CD8-positive, alpha-beta memory T cell (primary cell): ENCODE measurements at regions not wholly inside any gene's neighbourhood (a gene's known extent, or its start where the extent isn't known, plus 50 kb on each side); places are given as distances from the start of the nearest gene placed in this dataset.

Experiments
- CTCF ChIA-PET: fragments of 350-600 bp; sonication (Branson Sonifier 250); formaldehyde crosslinking; loops from one replicate; lab custom pipeline; 2021; ENCODE audit warnings: antibody characterized with exemption; lab: Charles Lee
- POLR2A ChIA-PET: fragments of 350-600 bp; sonication (Branson Sonifier 250); formaldehyde crosslinking; loops from one replicate; lab custom pipeline; 2021; ENCODE audit warnings: antibody characterized with exemption; lab: Charles Lee
- DNase-seq, 5 donors: peaks; one replicate each; pipeline versions ENCODE4 v3.0.0 to v3.0.0-alpha.2; 2020 to 2022; ENCODE audit warnings: mixed read lengths in 1 of 5
- H3K27ac ChIP-seq: one replicate; pipeline ENCODE4 v1.7.0; 2013; ENCODE audit warnings: low read depth, mild to moderate bottlenecking, low read length, moderate library complexity
- H3K27me3 ChIP-seq: 2 replicates; pipeline ENCODE4 v1.7.0; 2013; ENCODE audit warnings: low read length, mild to moderate bottlenecking; ENCODE audit not compliant: insufficient read depth, poor library complexity, severe bottlenecking
- H3K36me3 ChIP-seq: 2 replicates; pipeline ENCODE4 v1.7.0; 2013; ENCODE audit warnings: mild to moderate bottlenecking, low read length, moderate library complexity; ENCODE audit not compliant: insufficient read depth
- H3K4me1 ChIP-seq: 2 replicates; pipeline ENCODE4 v1.7.0; 2013; ENCODE audit warnings: mild to moderate bottlenecking, low read length, moderate library complexity; ENCODE audit not compliant: insufficient read depth
- H3K4me3 ChIP-seq: 2 replicates; pipeline ENCODE4 v1.7.0; 2013; ENCODE audit warnings: mild to moderate bottlenecking, low read length
- H3K9me3 ChIP-seq: 2 replicates; pipeline ENCODE4 v1.7.0; 2013; ENCODE audit warnings: mild to moderate bottlenecking, low read length
- H3K27ac Mint-ChIP-seq, 8 donors: one replicate each; pipeline ENCODE4 v1.8.0; 2020 to 2021; ENCODE audit warnings: mixed read lengths in 8 of 8, mild to moderate bottlenecking in 6 of 8, inconsistent platforms in 3 of 8, moderate library complexity in 3 of 8
- H3K27me3 Mint-ChIP-seq, 2 donors: one replicate each; pipeline ENCODE4 v1.8.0; 2020 to 2021; ENCODE audit warnings: mixed read lengths in 2 of 2, mild to moderate bottlenecking in 1 of 2, moderate library complexity in 1 of 2
- H3K36me3 Mint-ChIP-seq, 3 donors: one replicate each; pipeline ENCODE4 v1.8.0; 2020 to 2021; ENCODE audit warnings: mixed read lengths in 3 of 3, inconsistent platforms in 1 of 3, mild to moderate bottlenecking in 1 of 3
- H3K4me1 Mint-ChIP-seq, 3 donors: one replicate each; pipeline ENCODE4 v1.8.0; 2020 to 2021; ENCODE audit warnings: mixed read lengths in 3 of 3, inconsistent platforms in 1 of 3, mild to moderate bottlenecking in 1 of 3
- H3K4me3 Mint-ChIP-seq, 7 donors: one replicate each; pipeline ENCODE4 v1.8.0; 2020 to 2021; ENCODE audit warnings: mixed read lengths in 7 of 7, mild to moderate bottlenecking in 6 of 7, moderate library complexity in 4 of 7, inconsistent platforms in 2 of 7
- H3K9me3 Mint-ChIP-seq, 5 donors: one replicate each; pipeline ENCODE4 v1.8.0; 2020 to 2022; ENCODE audit warnings: mixed read lengths in 5 of 5, mild to moderate bottlenecking in 3 of 5, moderate library complexity in 2 of 5, inconsistent platforms in 1 of 5

- CTCF ChIA-PET = no interaction called here
- H3K4me1 ChIP-seq = no peaks in the 10 kb centered on the region
- H3K9me3 ChIP-seq = no peaks in the 10 kb centered on the region
Observed at GRCh38 chr13:90016688-90017087, 1330.8 kb upstream of the MIR17HG start.

GRCh38 chr13:90020536-90021070 is 1326.9 kb upstream of the MIR17HG start:
- H3K9me3 Mint-ChIP-seq = peaks cover 0 to 17% (median 3%) of the 10 kb centered on the region in 5 donors
- no peaks in the 10 kb centered on the region for H3K36me3 ChIP-seq
- CTCF ChIA-PET = no interaction called here
- H3K9me3 ChIP-seq = no peaks in the 10 kb centered on the region
- H3K27ac ChIP-seq = no peak overlapping the region
- H3K27ac Mint-ChIP-seq = no peak overlapping the region
- no peaks in the 10 kb centered on the region for H3K4me1 Mint-ChIP-seq
- H3K4me3 ChIP-seq = no peak overlapping the region
- H3K4me3 Mint-ChIP-seq = no peak overlapping the region
- no peaks in the 10 kb centered on the region for H3K4me1 ChIP-seq
- DNase-seq = no peak
- H3K27me3 Mint-ChIP-seq = no peaks in the 10 kb centered on the region
- no peaks in the 10 kb centered on the region for H3K36me3 Mint-ChIP-seq
- POLR2A ChIA-PET = no interaction called here
- H3K27me3 ChIP-seq = no peaks in the 10 kb centered on the region

More at GRCh38 chr13:90016688-90017087, 1330.8 kb upstream of the MIR17HG start:
- DNase-seq = no peak
- Mint-ChIP-seq H3K9me3 (peaks cover 0 to 23% (median 3%) of the 10 kb centered on the region in 5 donors), H3K4me3 (no peak overlapping the region), H3K36me3 (no peaks in the 10 kb centered on the region), H3K27me3 (no peaks in the 10 kb centered on the region), H3K4me1 (no peaks in the 10 kb centered on the region), H3K27ac (no peak overlapping the region)
- POLR2A ChIA-PET = no interaction called here
- H3K4me3 ChIP-seq = no peak overlapping the region
- no peaks in the 10 kb centered on the region for H3K27me3 ChIP-seq
- no peak overlapping the region for H3K27ac ChIP-seq
- no peaks in the 10 kb centered on the region for H3K36me3 ChIP-seq

- Histone ChIP-seq H3K4me3 (no peak overlapping the region), H3K36me3 (no peaks in the 10 kb centered on the region), H3K27me3 (no peaks in the 10 kb centered on the region), H3K9me3 (peaks cover 6% of the 10 kb centered on the region), H3K27ac (no peak overlapping the region), H3K4me1 (no peaks in the 10 kb centered on the region)
- Mint-ChIP-seq H3K36me3 (no peaks in the 10 kb centered on the region), H3K4me3 (no peak overlapping the region), H3K9me3 (peaks cover 6 to 21% (median 9%) of the 10 kb centered on the region in 5 donors), H3K27ac (no peak overlapping the region), H3K27me3 (no peaks in the 10 kb centered on the region), H3K4me1 (no peaks in the 10 kb centered on the region)
- CTCF ChIA-PET = no interaction called here
- no peak for DNase-seq
- POLR2A ChIA-PET = no interaction called here
Observed at GRCh38 chr13:90027409-90027808, 1320.1 kb upstream of the MIR17HG start.

- Histone ChIP-seq H3K36me3 (no peaks in the 10 kb centered on the region), H3K4me3 (no peak overlapping the region), H3K27me3 (no peaks in the 10 kb centered on the region), H3K9me3 (peaks cover 6% of the 10 kb centered on the region), H3K4me1 (no peaks in the 10 kb centered on the region), H3K27ac (no peak overlapping the region)
- CTCF ChIA-PET = no interaction called here
- no peak overlapping the region for H3K4me3 Mint-ChIP-seq
- no peaks in the 10 kb centered on the region for H3K27me3 Mint-ChIP-seq
- H3K9me3 Mint-ChIP-seq = peaks cover 8 to 16% (median 14%) of the 10 kb centered on the region in 5 donors
- POLR2A ChIA-PET = no interaction called here
- no peaks in the 10 kb centered on the region for H3K4me1 Mint-ChIP-seq
- no peak overlapping the region for H3K27ac Mint-ChIP-seq
- no peak for DNase-seq
- H3K36me3 Mint-ChIP-seq = no peaks in the 10 kb centered on the region
Observed at GRCh38 chr13:90032313-90032712, 1315.2 kb upstream of the MIR17HG start.

GRCh38 chr13:90032841-90033493 is 1314.5 kb upstream of the MIR17HG start:
- H3K27ac ChIP-seq = no peak overlapping the region
- DNase-seq = no peak
- CTCF ChIA-PET = no interaction called here
- Mint-ChIP-seq H3K9me3 (peaks cover 9 to 22% (median 14%) of the 10 kb centered on the region in 5 donors), H3K4me1 (no peaks in the 10 kb centered on the region), H3K4me3 (no peak overlapping the region), H3K27me3 (no peaks in the 10 kb centered on the region), H3K27ac (no peak overlapping the region), H3K36me3 (no peaks in the 10 kb centered on the region)
- peaks cover 6% of the 10 kb centered on the region for H3K9me3 ChIP-seq
- H3K36me3 ChIP-seq = no peaks in the 10 kb centered on the region
- no peaks in the 10 kb centered on the region for H3K4me1 ChIP-seq
- POLR2A ChIA-PET = no interaction called here
- no peaks in the 10 kb centered on the region for H3K27me3 ChIP-seq
- H3K4me3 ChIP-seq = no peak overlapping the region

- Histone ChIP-seq H3K27me3 (no peaks in the 10 kb centered on the region), H3K27ac (no peak overlapping the region), H3K36me3 (no peaks in the 10 kb centered on the region), H3K9me3 (no peaks in the 10 kb centered on the region), H3K4me1 (no peaks in the 10 kb centered on the region), H3K4me3 (no peak overlapping the region)
- no peak for DNase-seq
- Mint-ChIP-seq H3K4me1 (no peaks in the 10 kb centered on the region), H3K9me3 (peaks cover 3 to 45% (median 7%) of the 10 kb centered on the region in 5 donors), H3K36me3 (no peaks in the 10 kb centered on the region), H3K27ac (no peak overlapping the region), H3K27me3 (no peaks in the 10 kb centered on the region), H3K4me3 (no peak overlapping the region)
- ChIA-PET CTCF (no interaction called here), POLR2A (no interaction called here)
Observed at GRCh38 chr13:90039516-90039915, 1308.0 kb upstream of the MIR17HG start.

- H3K27me3 ChIP-seq = no peaks in the 10 kb centered on the region
- Mint-ChIP-seq H3K27me3 (no peaks in the 10 kb centered on the region), H3K36me3 (no peaks in the 10 kb centered on the region), H3K27ac (no peak overlapping the region), H3K4me1 (no peaks in the 10 kb centered on the region), H3K9me3 (peaks cover 7 to 43% (median 12%) of the 10 kb centered on the region in 5 donors), H3K4me3 (no peak overlapping the region)
- peaks cover 7% of the 10 kb centered on the region for H3K9me3 ChIP-seq
- H3K27ac ChIP-seq = no peak overlapping the region
- no peak overlapping the region for H3K4me3 ChIP-seq
- H3K4me1 ChIP-seq = no peaks in the 10 kb centered on the region
- ChIA-PET POLR2A (no interaction called here), CTCF (no interaction called here)
- no peak for DNase-seq
- H3K36me3 ChIP-seq = no peaks in the 10 kb centered on the region
Observed at GRCh38 chr13:90047600-90047999, 1299.9 kb upstream of the MIR17HG start.

GRCh38 chr13:90049989-90050671 is 1297.4 kb upstream of the MIR17HG start:
- H3K27me3 Mint-ChIP-seq = no peaks in the 10 kb centered on the region
- no peak for DNase-seq
- H3K36me3 ChIP-seq = no peaks in the 10 kb centered on the region
- H3K27me3 ChIP-seq = no peaks in the 10 kb centered on the region
- H3K4me1 ChIP-seq = no peaks in the 10 kb centered on the region
- ChIA-PET POLR2A (no interaction called here), CTCF (no interaction called here)
- no peak overlapping the region for H3K4me3 ChIP-seq
- no peaks in the 10 kb centered on the region for H3K36me3 Mint-ChIP-seq
- H3K27ac Mint-ChIP-seq = no peak overlapping the region
- no peaks in the 10 kb centered on the region for H3K4me1 Mint-ChIP-seq
- H3K9me3 ChIP-seq = peaks cover 7% of the 10 kb centered on the region
- no peak overlapping the region for H3K27ac ChIP-seq
- peaks cover 5 to 22% (median 12%) of the 10 kb centered on the region in 5 donors for H3K9me3 Mint-ChIP-seq
- no peak overlapping the region for H3K4me3 Mint-ChIP-seq
